ENCODE measurements at regions not wholly inside any gene's neighbourhood (a gene's known extent, or its start where the extent isn't known, plus 50 kb on each side); places are given as distances from the start of the nearest gene placed in this dataset.
A peak's percentile ranks its signal among the peaks of the same experiment; 100 is the strongest.

DNA sequence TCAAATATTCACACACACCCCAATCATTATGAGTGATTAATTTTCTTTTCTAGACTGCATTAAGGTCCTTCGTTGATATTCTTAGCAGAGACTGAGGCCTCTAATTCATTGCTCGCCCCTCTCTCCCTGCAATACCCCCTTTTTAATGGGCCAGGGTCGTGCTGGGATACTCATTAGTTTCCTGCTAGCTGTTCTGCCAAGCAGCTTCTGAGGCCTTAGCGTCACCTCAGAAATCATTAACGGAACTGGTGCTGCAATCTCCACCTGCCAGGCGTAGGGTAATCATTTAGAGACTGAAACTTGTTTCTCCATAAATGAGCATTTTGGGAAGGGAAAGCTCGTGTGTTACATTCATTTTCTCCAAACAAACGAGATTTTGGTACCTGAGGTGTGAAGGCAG is 1054.7 kb downstream of the GALC start:
- H3K27me3 ChIP-seq (replicated peaks; ENCODE audit: insufficient read depth, low read depth, low read length, poor library complexity), result no peaks in the 10 kb centered on the region
- intact Hi-C loops (cut with micrococcal nuclease; ENCODE audit: unreplicated experiment), result no loop called here
- H3K27ac ChIP-seq (ENCODE audit: low read depth, low read length, poor library complexity, severe bottlenecking), result no peak overlapping the region
- BruUV-seq (replicated peaks), result no TSS peak
- POLR2A ChIA-PET (ENCODE audit: low non-redundant PET), result no interaction called here
- H3K4me1 ChIP-seq (ENCODE audit: insufficient read depth, low read length, poor library complexity, severe bottlenecking), result peaks cover 33% of the 10 kb centered on the region
- no peak for DNase-seq (ENCODE audit: low spot score)
- H3K36me3 ChIP-seq (ENCODE audit: insufficient read depth, low read length, poor library complexity, severe bottlenecking), result no peaks in the 10 kb centered on the region
- H3K9me3 ChIP-seq (ENCODE audit: low read depth, low read length, poor library complexity, severe bottlenecking), result no peaks in the 10 kb centered on the region
- CTCF ChIA-PET, result no interaction called here
- TF ChIP-seq EZH2 (IDR thresholded peaks at IDR 0.05; ENCODE audit: borderline replicate concordance, low read depth, low read length, poor library complexity, severe bottlenecking), result no peak
- TF ChIP-seq, protein P1, sequence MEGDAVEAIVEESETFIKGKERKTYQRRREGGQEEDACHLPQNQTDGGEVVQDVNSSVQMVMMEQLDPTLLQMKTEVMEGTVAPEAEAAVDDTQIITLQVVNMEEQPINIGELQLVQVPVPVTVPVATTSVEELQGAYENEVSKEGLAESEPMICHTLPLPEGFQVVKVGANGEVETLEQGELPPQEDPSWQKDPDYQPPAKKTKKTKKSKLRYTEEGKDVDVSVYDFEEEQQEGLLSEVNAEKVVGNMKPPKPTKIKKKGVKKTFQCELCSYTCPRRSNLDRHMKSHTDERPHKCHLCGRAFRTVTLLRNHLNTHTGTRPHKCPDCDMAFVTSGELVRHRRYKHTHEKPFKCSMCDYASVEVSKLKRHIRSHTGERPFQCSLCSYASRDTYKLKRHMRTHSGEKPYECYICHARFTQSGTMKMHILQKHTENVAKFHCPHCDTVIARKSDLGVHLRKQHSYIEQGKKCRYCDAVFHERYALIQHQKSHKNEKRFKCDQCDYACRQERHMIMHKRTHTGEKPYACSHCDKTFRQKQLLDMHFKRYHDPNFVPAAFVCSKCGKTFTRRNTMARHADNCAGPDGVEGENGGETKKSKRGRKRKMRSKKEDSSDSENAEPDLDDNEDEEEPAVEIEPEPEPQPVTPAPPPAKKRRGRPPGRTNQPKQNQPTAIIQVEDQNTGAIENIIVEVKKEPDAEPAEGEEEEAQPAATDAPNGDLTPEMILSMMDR (conservative IDR thresholded peaks at IDR 0.05; ENCODE audit: low read depth, low read length), result no peak
- H3K4me3 ChIP-seq (ENCODE audit: low read depth, low read length, poor library complexity, severe bottlenecking), result no peak overlapping the region

DNA sequence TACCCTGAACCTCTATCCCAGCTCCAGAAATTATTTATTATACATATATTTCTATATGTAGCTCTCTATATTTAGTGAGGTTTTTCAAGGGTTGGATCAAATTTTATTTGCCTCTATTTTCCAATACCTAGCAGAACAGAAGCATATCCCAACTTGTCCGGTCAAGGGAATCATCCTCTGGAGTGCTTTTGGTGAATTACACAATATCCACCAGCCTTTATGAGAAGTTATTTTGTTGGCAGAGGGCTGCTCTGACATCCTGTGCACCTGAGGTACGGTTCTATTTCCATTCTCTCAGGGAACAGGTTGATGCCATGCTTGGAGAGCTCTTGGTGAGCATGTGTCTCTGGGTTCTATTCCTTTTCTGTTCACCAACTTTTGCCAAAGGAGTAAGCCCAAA is 1056.4 kb downstream of the GALC start:
- no peak overlapping the region for H3K4me3 ChIP-seq (ENCODE audit: low read depth, low read length, poor library complexity, severe bottlenecking)
- intact Hi-C loops (cut with micrococcal nuclease; ENCODE audit: unreplicated experiment), result no loop called here
- TF ChIP-seq, protein P1 (conservative IDR thresholded peaks at IDR 0.05; ENCODE audit: low read depth, low read length), result no peak
- no peak for TF ChIP-seq EZH2 (IDR thresholded peaks at IDR 0.05; ENCODE audit: borderline replicate concordance, low read depth, low read length, poor library complexity, severe bottlenecking)
- H3K27ac ChIP-seq (ENCODE audit: low read depth, low read length, poor library complexity, severe bottlenecking), result no peak overlapping the region
- ChIA-PET POLR2A (ENCODE audit: low non-redundant PET) (no interaction called here), CTCF (no interaction called here)
- H3K9me3 ChIP-seq (ENCODE audit: low read depth, low read length, poor library complexity, severe bottlenecking), result no peaks in the 10 kb centered on the region
- H3K27me3 ChIP-seq (replicated peaks; ENCODE audit: insufficient read depth, low read depth, low read length, poor library complexity), result no peaks in the 10 kb centered on the region
- no TSS peak for BruUV-seq (replicated peaks)
- no peak for DNase-seq (ENCODE audit: low spot score)
- H3K4me1 ChIP-seq (ENCODE audit: insufficient read depth, low read length, poor library complexity, severe bottlenecking), result peaks cover 16% of the 10 kb centered on the region
- no peaks in the 10 kb centered on the region for H3K36me3 ChIP-seq (ENCODE audit: insufficient read depth, low read length, poor library complexity, severe bottlenecking)

DNA sequence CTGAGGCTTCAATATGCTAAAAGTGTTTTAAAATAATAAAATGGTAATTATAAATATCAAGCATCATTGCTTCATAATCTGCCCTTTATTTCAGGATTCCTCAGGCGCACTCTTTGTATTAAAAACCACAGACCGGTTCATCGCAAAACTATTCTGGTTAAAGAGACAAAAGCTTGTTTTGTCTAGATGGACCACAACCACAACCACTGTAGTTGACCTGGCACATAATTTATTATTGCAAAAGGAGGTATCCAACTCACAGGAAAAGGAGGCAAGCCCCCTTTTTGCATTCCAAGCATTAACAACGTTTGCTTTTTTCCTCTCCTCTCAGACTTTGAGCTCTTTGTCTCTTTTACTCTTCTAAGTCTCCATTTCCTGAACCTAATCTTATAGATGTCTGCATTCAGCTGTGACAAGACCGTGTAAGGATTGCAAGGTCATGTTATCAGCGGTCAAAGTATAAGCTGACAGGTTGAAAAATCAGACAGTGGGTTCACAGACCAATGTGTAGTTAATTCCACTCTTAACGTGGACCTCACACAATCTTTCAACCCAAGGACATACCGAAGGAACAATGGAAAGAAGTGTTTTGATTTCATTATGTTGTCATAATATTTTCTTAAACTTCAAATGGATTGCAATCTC is 1057.6 kb downstream of the GALC start:
- peak; percentile 20 for DNase-seq (ENCODE audit: low spot score)
- H3K4me1 ChIP-seq (ENCODE audit: insufficient read depth, low read length, poor library complexity, severe bottlenecking), result peaks cover 4% of the 10 kb centered on the region
- CTCF ChIA-PET, result no interaction called here
- TF ChIP-seq, protein P1 (conservative IDR thresholded peaks at IDR 0.05; ENCODE audit: low read depth, low read length), result no peak
- no peak for TF ChIP-seq EZH2 (IDR thresholded peaks at IDR 0.05; ENCODE audit: borderline replicate concordance, low read depth, low read length, poor library complexity, severe bottlenecking)
- H3K27ac ChIP-seq (ENCODE audit: low read depth, low read length, poor library complexity, severe bottlenecking), result no peak overlapping the region
- no peaks in the 10 kb centered on the region for H3K9me3 ChIP-seq (ENCODE audit: low read depth, low read length, poor library complexity, severe bottlenecking)
- POLR2A ChIA-PET (ENCODE audit: low non-redundant PET), result no interaction called here
- no peaks in the 10 kb centered on the region for H3K27me3 ChIP-seq (replicated peaks; ENCODE audit: insufficient read depth, low read depth, low read length, poor library complexity)
- H3K4me3 ChIP-seq (ENCODE audit: low read depth, low read length, poor library complexity, severe bottlenecking), result no peak overlapping the region
- no TSS peak for BruUV-seq (replicated peaks)
- intact Hi-C loops (cut with micrococcal nuclease; ENCODE audit: unreplicated experiment), result no loop called here
- no peaks in the 10 kb centered on the region for H3K36me3 ChIP-seq (ENCODE audit: insufficient read depth, low read length, poor library complexity, severe bottlenecking)
